ENCODE measurements at regions not wholly inside any gene's neighbourhood (a gene's known extent, or its start where the extent isn't known, plus 50 kb on each side); places are given as distances from the start of the nearest gene placed in this dataset.

DNA sequence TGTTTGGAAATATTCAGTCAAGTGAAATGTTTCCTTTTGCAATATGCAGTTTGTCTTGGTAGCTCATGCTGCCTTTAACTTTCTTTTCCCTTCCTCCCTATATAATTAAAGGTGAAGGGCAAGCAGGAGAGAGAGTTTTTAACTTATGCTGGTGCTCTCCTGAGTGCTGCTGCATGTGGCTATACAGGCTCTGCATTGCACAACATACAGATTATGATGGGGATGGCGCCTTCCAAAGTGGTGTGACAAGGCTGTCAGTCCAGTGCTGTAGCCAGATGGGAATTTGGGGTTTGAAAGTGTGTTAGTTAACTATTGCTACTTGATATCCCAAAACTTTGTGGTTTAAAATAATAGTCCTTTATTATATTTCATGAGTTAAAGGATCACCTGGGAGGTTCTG, 199.0 kb downstream of the ATP23 start:
- no peak for DNase-seq

- no peak for DNase-seq
Observed at GRCh38 chr12:58142991-58143390, 201.6 kb downstream of the ATP23 start.

DNA sequence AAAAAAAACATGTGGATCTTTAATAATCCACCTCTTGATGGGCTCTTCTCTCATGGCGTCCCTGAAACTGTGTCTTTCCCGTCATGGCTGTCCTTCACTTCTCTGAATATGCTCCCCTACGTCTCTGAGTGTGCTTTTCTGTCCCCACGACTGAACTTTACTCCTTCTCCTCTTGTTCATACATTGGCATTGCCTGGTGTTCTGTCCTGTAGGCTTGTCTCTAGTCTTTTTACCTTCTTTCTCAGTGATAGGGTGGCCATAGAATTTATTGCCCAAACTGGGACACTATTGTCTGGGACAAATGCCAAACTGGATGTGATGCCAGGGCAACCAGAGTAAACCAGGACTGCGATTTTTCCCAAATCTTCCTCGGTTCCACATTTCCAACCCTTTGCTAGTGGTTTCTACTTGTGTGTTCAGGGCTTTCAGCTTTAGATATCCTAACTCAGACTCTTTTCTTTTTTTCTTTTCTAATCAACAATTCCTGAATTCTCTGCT, 202.2 kb downstream of the ATP23 start:
- no peak for DNase-seq

GRCh38 chr12:58148405-58148804, 207.0 kb downstream of the ATP23 start:
- DNase-seq = no peak

DNA sequence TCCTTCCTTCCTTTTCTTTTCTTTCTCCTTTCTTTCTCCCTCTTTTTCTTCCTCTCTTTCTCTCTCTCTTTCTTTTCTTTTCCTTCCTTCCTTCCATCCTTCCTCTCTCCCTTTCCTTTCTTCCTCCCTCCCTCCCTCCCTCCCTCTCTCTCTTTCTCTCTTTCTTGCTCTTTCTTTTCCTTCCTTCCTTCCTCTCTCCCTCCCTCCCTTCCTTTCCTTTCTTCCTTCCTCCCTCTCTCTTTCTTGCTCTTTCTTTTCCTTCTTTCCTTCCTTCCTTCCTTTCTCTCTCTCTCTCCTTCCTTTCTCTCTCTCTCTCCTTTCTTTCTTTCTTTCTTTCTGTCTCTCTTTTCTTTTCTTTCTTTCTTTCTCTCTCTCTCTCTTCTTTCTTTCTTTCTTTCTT, 207.6 kb downstream of the ATP23 start:
- DNase-seq = no peak

DNA sequence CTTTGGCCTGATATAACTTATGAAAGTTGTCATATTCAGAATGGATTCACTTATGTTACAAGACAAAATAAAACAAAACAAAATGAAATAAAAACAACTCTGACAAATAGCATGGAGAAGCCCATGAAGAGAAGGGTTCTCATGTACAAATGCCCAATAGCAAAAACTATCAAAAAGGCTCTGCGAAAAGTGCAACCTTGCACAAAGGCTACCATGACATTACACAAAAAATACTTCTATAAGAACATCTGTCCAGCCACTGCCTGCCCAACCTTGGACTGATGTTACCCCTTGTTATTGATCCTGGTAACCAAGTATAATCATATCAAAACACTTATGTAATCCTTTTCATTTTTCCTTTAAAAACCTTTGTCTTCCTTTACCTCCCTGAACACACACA, 213.0 kb downstream of the ATP23 start:
- no peak for DNase-seq

- no peak for DNase-seq
Observed at GRCh38 chr12:58156697-58157096, 215.3 kb downstream of the ATP23 start.

DNA sequence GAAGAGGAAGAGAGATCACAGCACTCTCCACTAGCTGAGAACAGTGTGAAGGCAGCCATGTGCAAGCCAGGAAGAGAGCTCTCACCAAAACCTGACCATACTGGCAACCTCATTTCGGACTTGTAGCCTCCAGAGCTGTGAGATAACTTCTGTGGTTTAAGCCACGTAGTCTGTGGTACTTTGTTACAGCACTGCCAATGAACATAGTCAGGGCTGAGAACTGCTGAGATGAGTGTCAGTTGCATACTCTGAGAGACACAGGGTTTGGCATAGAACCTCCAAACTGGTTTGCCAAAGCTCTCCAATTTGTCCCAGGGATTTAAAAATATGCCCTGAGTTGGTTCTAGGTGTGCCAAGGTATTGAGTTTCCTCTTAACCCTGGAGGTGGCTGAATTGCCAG, 218.6 kb downstream of the ATP23 start:
- no peak for DNase-seq

- no peak for DNase-seq
Observed at GRCh38 chr12:58161773-58162172, 220.4 kb downstream of the ATP23 start.

DNA sequence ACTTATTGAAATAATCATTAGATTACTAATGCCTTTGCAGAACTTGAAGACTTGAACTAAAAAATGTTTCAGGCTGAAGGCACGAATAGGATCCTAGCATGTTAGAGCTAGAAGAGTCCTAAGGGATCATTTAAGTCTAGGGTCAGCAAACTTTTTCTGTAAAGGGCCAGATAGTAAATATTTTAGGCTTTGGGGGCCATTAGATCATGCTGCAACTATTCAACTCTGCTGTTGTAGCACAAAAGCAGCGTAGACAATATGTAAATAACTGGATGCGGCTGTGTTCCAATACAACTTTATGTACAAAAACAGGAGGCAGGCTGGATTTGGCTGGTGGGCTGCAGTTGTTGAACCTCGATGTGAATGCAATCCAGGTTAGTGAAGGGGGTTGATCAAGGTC, 221.7 kb downstream of the ATP23 start:
- DNase-seq = no peak

GRCh38 chr12:58166643-58167042, 225.3 kb downstream of the ATP23 start:
- DNase-seq = no peak

GRCh38 chr12:58167622-58168021, 226.3 kb downstream of the ATP23 start:
- DNase-seq = no peak

- DNase-seq = no peak
Observed at GRCh38 chr12:58169826-58170225, 228.5 kb downstream of the ATP23 start.

DNA sequence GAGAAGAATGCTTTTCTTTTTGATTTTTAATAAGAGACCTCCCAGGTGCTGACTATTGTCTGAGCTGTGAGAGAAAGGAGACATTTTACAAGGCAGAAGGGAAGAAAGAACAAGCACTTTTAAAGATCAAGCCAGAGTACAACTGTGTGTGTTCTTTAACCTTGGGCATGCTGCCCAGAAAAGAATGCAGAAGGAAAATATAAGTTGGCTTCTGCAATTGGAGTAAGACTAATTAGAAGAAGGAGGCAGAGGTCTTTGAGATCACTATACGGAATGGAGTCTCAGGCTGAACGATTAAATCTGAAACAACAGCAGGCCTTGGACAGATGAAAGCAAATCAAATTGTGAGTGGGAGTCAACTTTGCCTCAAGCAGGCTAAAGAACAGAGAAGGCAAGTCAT, 230.5 kb downstream of the ATP23 start:
- no peak for DNase-seq

GRCh38 chr12:58172433-58173073, 231.2 kb downstream of the ATP23 start:
- DNase-seq = no peak

GRCh38 chr12:58174316-58174715, 232.9 kb downstream of the ATP23 start:
- DNase-seq = no peak

GRCh38 chr12:58176296-58176869, 235.0 kb downstream of the ATP23 start:
- peak; percentile 14 for DNase-seq

- no peak for DNase-seq
Observed at GRCh38 chr12:58177366-58177765, 236.0 kb downstream of the ATP23 start.

DNA sequence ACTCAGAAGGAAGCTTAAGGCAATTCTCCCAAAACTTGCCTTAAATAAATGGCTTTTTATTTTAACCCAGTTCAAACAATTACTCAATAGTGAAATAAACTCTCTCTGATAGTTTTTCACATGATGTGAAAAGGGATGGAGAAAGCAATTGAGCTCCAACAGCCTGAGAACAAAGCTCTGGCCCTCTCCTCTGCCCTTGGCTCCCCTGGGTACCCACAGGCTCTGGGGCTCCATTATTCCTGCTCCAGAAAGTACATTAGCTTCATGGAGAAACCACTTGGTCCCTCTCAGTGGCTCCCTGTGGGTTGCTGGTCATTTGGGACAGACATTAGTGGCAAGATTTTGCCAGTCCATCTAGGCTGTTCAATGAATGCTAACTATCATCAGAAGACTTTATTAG, 242.8 kb downstream of the ATP23 start:
- no peak for DNase-seq

GRCh38 chr12:58186401-58186800, 245.0 kb downstream of the ATP23 start:
- DNase-seq = no peak

GRCh38 chr12:58186914-58187313, 245.5 kb downstream of the ATP23 start:
- no peak for DNase-seq

DNA sequence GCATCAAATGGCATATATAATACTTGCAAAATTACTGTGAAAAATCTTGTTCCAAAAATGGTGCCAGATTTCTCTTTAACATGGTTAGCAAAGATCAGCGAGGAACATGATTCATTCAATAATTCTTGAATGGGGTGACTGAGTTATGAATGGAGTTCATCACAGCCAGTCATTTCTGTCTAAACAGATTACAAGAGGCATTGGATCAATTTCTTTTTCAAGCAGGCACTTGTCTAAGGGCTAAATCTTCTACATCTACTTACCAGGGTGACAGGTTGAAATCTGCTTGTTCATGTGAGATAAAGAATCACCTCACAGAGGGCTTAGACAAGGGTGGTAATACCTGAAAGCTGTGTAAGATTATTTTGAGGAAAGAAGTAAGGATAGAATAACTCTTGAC, 247.7 kb downstream of the ATP23 start:
- no peak for DNase-seq

GRCh38 chr12:58189893-58190292, 248.5 kb downstream of the ATP23 start:
- DNase-seq = no peak

DNA sequence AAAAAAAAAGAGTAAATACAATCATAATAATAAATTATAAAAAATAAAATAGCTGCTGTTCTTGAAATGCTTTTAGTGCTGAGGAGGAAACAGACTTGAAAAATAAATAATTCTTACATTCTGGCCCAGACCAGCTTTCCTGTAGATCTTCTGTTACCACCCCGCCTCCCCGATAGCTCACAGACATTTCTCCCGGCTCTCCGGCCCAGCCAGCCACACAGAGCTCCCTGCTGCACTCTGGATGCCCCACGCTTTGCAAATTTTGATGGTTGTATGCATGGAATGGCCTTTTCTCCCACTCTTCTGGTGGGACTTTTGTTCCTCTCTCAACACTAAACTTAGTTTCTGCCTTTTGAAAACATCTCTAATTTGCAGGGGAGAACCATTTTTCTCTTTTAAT, 249.3 kb downstream of the ATP23 start:
- DNase-seq = no peak

DNA sequence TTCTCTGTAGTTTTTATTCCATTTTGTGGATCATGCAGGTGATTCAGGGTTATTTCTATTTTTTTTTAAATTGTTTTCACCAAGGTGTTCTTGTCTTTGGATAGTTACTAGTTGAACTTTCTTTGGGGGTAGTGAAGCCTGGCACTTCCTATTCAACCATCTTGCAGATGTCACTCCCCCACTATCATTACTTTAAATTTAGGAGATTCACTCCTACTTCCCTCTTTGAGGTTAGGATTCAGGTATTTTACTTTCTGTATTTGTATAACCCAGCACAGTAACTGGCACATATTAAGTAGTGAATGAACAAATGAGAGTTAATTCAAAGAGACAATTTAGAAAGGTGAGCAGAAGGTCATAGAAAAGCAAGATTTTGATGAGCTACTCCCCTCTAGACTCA, 255.6 kb downstream of the ATP23 start:
- DNase-seq = no peak
